Neural progenitor cell (in vitro differentiated cells): ENCODE measurements at regions not wholly inside any gene's neighbourhood (a gene's known extent, or its start where the extent isn't known, plus 50 kb on each side); places are given as distances from the start of the nearest gene placed in this dataset.

ENCODE experiments used
- DNase-seq: peaks from one replicate; pipeline ENCODE4 v3.0.0-alpha.2; 2016; ENCODE audit warnings: low spot score
- H2AFZ ChIP-seq: fragments of 200-600 bp; sonication (generic); replicated peaks from 2 replicates; pipeline ENCODE4 v1.6.1; 2016; ENCODE audit warnings: antibody characterized with exemption
- H3F3A ChIP-seq: fragments of 200-600 bp; sonication (generic); 2 replicates; pipeline ENCODE4 v1.6.1; 2016; ENCODE audit warnings: antibody characterized with exemption, low read depth
- H3K27ac ChIP-seq: fragments of 200-600 bp; sonication (generic); 2 replicates; pipeline ENCODE4 v1.5.1; 2016; ENCODE audit warnings: mild to moderate bottlenecking
- H3K27me3 ChIP-seq: fragments of 200-600 bp; sonication (generic); 2 replicates; pipeline ENCODE4 v1.6.1; 2016; ENCODE audit warnings: mild to moderate bottlenecking, moderate library complexity
- H3K36me3 ChIP-seq: fragments of 200-600 bp; sonication (generic); 2 replicates; pipeline ENCODE4 v1.5.1; 2016
- H3K4me1 ChIP-seq: fragments of 200-600 bp; sonication (generic); 2 replicates; pipeline ENCODE4 v1.6.1; 2016; ENCODE audit warnings: mixed run types
- H3K4me2 ChIP-seq: fragments of 200-600 bp; sonication (generic); 2 replicates; pipeline ENCODE4 v1.6.1; 2016
- H3K4me3 ChIP-seq: fragments of 200-600 bp; sonication (generic); 2 replicates; pipeline ENCODE4 v1.5.1; 2016
- H3K79me2 ChIP-seq: fragments of 200-600 bp; sonication (generic); 2 replicates; pipeline ENCODE4 v1.6.1; 2016; ENCODE audit warnings: low read depth
- H3K9ac ChIP-seq: fragments of 200-600 bp; sonication (generic); 2 replicates; pipeline ENCODE4 v1.6.1; 2016
- H3K9me3 ChIP-seq: fragments of 200-600 bp; sonication (generic); 2 replicates; pipeline ENCODE4 v1.5.1; 2016; ENCODE audit warnings: low read depth
- H4K20me1 ChIP-seq: fragments of 200-600 bp; sonication (generic); 2 replicates; pipeline ENCODE4 v1.6.1; 2016; ENCODE audit warnings: low read depth
- H3K27ac Mint-ChIP-seq: 3 replicates; pipeline ENCODE4 v1.8.0; 2021; ENCODE audit warnings: mixed read lengths
- H3K27me3 Mint-ChIP-seq: 2 replicates; pipeline ENCODE4 v1.8.0; 2022; ENCODE audit warnings: low read depth, mild to moderate bottlenecking, inconsistent platforms, moderate library complexity, mixed read lengths; ENCODE audit not compliant: insufficient read depth
- H3K36me3 Mint-ChIP-seq: 3 replicates; pipeline ENCODE4 v1.8.0; 2021; ENCODE audit warnings: mixed read lengths
- H3K4me1 Mint-ChIP-seq: 3 replicates; pipeline ENCODE4 v1.8.0; 2021; ENCODE audit warnings: mixed read lengths
- H3K4me3 Mint-ChIP-seq: 3 replicates; pipeline ENCODE4 v1.8.0; 2021; ENCODE audit warnings: mild to moderate bottlenecking, moderate library complexity, mixed read lengths
- H3K9me3 Mint-ChIP-seq: 3 replicates; pipeline ENCODE4 v1.8.0; 2020; ENCODE audit warnings: mixed read lengths
- CTCF ChIP-seq: fragments of 200-600 bp; sonication (generic); IDR thresholded peaks from 2 replicates; pipeline ENCODE4 v1.5.1; 2017; ENCODE audit warnings: antibody characterized with exemption, mild to moderate bottlenecking
- EZH2 ChIP-seq: fragments of 200-600 bp; sonication (generic); IDR thresholded peaks from 2 replicates; pipeline ENCODE4 v1.6.1; 2017; ENCODE audit warnings: antibody characterized with exemption, mild to moderate bottlenecking, moderate library complexity
- EZH2phosphoT487 ChIP-seq: fragments of 200-600 bp; sonication (generic); IDR thresholded peaks from 2 replicates; pipeline ENCODE4 v1.6.1; 2017; ENCODE audit warnings: antibody characterized with exemption

- Histone ChIP-seq H3K4me1 (no peaks in the 10 kb centered on the region), H4K20me1 (no peaks in the 10 kb centered on the region), H3K4me3 (no peak overlapping the region), H3F3A (no peaks in the 10 kb centered on the region), H3K79me2 (no peaks in the 10 kb centered on the region), H3K9me3 (no peaks in the 10 kb centered on the region), H3K27ac (no peak overlapping the region), H3K27me3 (no peaks in the 10 kb centered on the region), H3K36me3 (no peaks in the 10 kb centered on the region), H2AFZ (no peak overlapping the region), H3K9ac (no peak overlapping the region), H3K4me2 (no peak overlapping the region)
- Mint-ChIP-seq H3K4me3 (no peak overlapping the region), H3K36me3 (no peaks in the 10 kb centered on the region), H3K27me3 (peaks cover 3% of the 10 kb centered on the region), H3K4me1 (no peaks in the 10 kb centered on the region), H3K9me3 (no peaks in the 10 kb centered on the region), H3K27ac (no peak overlapping the region)
- TF ChIP-seq EZH2 (no peak), EZH2phosphoT487 (no peak), CTCF (no peak)
- no peak for DNase-seq
These were observed 132.5 kb upstream of the SLC45A1 start for GRCh38 chr1:8185400-8185799.

DNA sequence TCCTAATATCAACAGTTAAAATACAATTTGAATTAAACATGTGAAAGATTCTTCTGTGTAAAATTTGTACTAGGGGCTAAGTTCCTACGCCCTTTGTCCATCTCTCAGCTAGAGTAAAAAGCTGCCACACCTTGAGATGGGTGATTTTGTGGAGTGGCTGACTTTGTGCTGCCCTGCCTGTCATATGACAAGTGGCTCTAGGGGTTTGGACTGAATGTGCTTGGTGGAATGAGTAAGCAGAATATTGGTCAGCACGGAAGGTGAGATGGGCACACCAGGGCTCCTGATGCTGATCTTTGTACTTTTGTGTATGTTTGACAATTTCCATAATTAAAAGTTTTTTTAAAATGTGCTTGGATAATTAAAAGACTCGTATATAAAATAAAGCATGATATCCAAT is 133.6 kb upstream of the SLC45A1 start:
- Mint-ChIP-seq H3K27ac (no peak overlapping the region), H3K4me3 (no peak overlapping the region), H3K27me3 (peaks cover 3% of the 10 kb centered on the region), H3K36me3 (no peaks in the 10 kb centered on the region), H3K9me3 (peaks cover 2% of the 10 kb centered on the region), H3K4me1 (no peaks in the 10 kb centered on the region)
- Histone ChIP-seq H3K27me3 (no peaks in the 10 kb centered on the region), H3F3A (no peaks in the 10 kb centered on the region), H3K79me2 (no peaks in the 10 kb centered on the region), H3K27ac (no peak overlapping the region), H2AFZ (no peak overlapping the region), H3K4me1 (no peaks in the 10 kb centered on the region), H4K20me1 (no peaks in the 10 kb centered on the region), H3K9ac (no peak overlapping the region), H3K4me3 (no peak overlapping the region), H3K4me2 (no peak overlapping the region), H3K9me3 (no peaks in the 10 kb centered on the region), H3K36me3 (no peaks in the 10 kb centered on the region)
- DNase-seq: no peak
- TF ChIP-seq CTCF: no peak
- no peak for TF ChIP-seq EZH2
- no peak for TF ChIP-seq EZH2phosphoT487

GRCh38 chr1:8182034-8182761 is 135.7 kb upstream of the SLC45A1 start:
- Histone ChIP-seq H3K4me3 (no peak overlapping the region), H3K27me3 (no peaks in the 10 kb centered on the region), H3K79me2 (no peaks in the 10 kb centered on the region), H3K36me3 (no peaks in the 10 kb centered on the region), H3K9ac (no peak overlapping the region), H3F3A (no peaks in the 10 kb centered on the region), H3K4me2 (no peak overlapping the region), H4K20me1 (no peaks in the 10 kb centered on the region), H2AFZ (no peak overlapping the region), H3K4me1 (no peaks in the 10 kb centered on the region), H3K9me3 (no peaks in the 10 kb centered on the region), H3K27ac (no peak overlapping the region)
- Mint-ChIP-seq H3K27me3 (peaks cover 5% of the 10 kb centered on the region), H3K27ac (no peak overlapping the region), H3K4me3 (no peak overlapping the region), H3K36me3 (no peaks in the 10 kb centered on the region), H3K9me3 (peaks cover 7% of the 10 kb centered on the region), H3K4me1 (no peaks in the 10 kb centered on the region)
- TF ChIP-seq EZH2 (no peak), CTCF (no peak), EZH2phosphoT487 (no peak)
- DNase-seq: no peak
